Activated CD4-positive, alpha-beta T cell treated with anti-CD3 and anti-CD28 coated beads, Interleukin-10, Interleukin-2, amounts not matched to agents 100 ng/mL and 50 ng/mL, durations not matched to agents 16 hours and 8 hours (primary cell): ENCODE measurements at regions not wholly inside any gene's neighbourhood (a gene's known extent, or its start where the extent isn't known, plus 50 kb on each side); places are given as distances from the start of the nearest gene placed in this dataset.
A peak's percentile ranks its signal among the peaks of the same experiment; 100 is the strongest.

Experiments used
- DNase-seq: peaks from one replicate; pipeline ENCODE4 v3.0.0-alpha.2; 2020

DNA sequence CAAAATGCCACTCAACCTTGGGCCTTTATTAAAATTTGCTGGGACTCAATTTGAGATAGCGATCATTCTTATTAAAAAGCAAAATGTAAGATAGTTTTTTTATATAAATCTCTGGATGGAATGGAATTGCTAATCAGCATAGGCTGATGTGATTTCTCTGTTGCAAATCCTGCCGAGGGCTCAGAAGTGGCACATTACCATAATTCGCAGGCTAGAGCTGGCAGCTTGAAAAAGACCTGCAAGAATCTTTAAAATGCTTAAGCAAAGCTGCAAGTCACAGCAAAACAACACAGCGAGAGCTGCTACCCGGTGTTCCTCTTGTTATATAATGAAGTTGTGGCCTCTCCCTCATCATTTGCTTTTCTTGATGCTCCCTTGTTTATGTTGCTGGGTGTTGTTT, 448.1 kb downstream of the GATA3 start:
- DNase-seq: no peak

DNA sequence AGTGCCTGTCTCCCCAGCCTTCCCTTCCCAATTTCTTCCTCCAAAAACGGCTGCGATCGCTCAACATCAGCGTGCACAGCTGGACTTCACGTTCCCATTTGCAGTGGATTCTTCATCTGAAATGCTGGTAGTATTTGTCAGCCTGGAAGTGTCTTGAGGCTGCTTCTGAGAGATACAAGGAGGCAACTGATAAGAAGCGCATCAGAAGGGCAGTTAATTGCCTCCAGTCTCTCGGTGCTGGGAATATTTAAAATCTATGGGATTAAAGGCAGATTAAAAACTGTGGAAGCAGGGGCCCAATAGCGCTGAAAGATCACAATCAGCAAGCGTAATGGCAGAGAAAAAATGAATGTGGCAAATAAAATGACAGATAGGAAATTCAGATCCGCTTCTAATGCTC, 450.0 kb downstream of the GATA3 start:
- no peak for DNase-seq

DNA sequence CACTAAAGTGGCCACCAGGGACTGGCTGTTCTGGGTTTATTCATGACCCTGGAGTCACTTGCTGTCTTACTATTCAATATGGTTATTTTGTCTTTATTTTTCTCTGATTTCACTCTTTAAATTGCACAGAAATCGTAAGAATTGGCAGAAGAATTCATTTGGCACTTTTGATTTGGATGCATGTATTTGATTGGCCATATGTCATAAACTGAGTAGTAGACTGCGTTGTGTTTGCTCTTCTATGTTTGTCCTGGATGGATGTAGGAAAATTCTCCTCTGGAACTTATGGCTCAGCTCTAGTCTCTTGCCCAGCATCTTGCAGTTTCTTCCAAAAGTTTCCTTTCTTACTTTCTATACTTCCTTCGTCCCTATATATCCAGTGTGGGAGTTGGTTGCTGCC, 452.7 kb downstream of the GATA3 start:
- DNase-seq: no peak

DNA sequence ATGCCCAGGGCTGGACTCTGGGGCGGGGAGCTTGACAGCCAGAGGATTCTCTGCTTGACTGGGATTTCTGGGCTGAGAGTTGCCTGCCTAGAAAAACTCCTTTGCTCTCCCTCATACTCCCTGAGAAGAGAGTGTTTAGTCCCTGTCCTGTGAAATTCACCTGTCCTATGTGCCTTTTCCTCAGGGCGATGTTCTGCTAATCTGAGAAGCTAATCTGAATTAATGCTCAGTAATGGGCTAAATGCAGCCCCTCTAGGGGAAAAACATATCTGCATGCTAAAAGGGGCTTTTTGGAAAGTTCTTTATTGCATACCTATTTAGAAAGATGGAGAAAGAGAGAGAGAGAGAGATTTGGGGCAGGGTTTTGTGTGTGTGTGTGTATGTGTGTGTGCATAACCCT, 454.4 kb downstream of the GATA3 start:
- no peak for DNase-seq

DNA sequence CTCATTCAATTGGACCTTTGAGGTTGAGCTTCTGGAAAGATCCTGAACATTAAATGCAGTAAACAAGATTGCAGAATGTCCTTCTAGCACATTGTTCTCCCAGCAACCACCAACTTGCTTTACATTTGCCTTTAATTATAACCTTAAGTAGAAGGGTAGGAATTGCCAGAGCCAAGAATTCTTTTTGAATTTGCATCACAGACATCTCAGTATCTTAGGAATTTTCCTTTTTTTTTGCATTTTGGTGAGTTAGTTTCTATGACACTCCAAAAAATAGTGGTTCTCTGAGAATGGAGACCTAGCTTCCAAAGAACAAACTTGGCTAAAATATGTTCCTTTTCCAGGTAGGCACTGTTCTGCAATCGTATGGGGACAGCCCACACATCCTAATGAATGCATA, 456.0 kb downstream of the GATA3 start:
- no peak for DNase-seq

DNA sequence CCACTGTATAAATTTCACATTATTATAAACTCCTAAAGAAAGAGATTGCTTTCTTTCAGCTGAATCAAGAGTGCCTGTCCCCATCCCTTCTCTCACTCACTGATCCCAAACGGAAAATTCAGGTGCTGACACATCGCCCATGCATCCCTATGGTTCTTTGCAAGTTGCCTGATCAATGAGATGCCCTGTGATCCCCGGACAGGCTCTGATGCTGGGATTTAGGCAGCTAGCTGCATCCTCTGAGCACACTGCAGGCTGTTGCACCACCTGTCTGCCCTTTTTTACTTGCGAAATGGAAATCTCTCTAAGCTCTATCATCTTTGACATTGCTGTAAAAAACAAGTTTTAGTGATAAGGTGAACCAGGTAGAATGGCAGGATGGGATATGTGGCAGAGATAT, 456.5 kb downstream of the GATA3 start:
- DNase-seq: no peak

DNA sequence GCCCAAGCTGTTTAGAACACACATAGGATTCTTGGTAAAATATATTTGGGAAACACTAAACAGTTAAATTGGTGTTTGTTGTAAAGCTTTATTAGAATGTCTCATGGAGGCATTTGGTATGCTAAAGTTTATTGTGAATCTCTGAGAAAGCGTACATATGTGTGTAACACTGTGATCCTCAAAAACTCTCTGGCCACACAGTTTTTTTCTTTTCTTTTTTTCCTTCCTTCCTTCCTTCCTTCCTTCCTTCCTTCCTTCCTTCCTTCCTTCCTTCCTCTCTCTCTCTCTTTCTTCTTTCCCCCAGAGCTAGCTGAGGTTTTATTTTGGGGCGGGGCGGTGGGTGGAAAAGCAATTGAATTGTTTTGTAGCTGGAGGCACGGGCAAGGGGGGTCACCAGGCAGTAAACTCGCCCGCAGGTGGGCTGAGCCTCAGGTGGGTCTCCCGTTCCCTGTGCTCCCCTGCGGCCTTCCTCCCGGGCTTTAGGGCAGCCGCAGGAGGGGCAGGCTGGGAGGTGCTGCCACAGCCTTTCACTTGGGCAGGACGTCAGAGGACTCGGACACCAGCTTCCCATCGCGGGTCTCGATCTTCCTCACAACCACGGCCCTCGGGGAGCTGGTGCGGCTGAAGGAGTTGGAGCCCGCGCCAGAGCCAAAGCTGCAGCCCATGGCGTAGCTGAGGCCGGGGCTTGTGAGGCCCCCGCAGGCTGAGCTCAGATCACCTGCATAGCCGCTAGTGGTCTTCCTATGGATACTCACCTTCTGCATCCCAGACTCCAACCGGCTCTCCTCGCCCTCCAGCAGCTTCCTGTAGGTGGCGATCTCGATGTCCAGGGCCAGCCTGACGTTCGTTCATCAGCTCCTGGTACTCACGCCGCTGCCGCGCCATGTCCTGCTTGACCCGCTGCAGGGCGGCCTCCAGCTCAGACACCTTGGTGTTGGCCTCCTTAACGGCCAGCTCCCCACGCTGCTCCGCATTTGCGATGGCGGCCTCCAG, 459.0 kb downstream of the GATA3 start:
- DNase-seq: no peak

DNA sequence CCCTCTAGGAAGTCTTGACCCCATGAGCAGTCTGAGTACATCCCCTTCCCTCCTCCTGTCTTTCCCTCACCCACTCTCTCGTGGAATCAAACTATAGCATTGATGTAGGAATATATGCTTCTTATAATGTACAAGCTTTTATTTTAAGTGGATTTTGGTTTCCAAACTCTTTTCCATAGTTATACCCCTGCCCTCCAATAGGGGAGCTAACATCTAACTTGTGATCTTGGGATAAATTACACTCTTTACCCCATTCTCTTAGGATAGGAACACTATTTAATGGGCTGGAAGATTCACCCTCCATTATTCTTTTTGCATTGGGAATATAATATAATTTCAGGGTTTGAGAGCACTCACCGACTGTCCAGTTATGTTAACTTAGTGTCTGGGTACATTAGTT, 465.9 kb downstream of the GATA3 start:
- DNase-seq: no peak

DNA sequence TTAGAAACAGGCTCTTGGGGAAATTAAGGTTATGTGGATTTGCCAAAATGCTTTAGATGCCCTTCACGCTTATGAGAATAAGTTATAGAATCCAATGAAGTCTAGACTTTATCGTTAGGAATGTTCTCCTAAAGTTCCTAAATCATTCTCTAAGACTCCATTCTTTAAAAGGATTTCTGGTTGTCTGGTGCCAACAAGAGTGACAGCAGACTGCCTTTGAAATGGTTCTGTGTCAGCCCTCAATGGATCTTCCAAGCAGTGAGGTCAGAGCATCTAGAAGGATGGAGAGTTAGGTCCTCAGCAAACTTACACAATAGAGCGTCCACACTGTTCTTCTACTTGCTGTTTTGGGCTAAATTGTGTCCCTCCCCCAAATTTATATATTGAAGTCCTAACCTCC, 473.3 kb downstream of the GATA3 start:
- no peak for DNase-seq

DNA sequence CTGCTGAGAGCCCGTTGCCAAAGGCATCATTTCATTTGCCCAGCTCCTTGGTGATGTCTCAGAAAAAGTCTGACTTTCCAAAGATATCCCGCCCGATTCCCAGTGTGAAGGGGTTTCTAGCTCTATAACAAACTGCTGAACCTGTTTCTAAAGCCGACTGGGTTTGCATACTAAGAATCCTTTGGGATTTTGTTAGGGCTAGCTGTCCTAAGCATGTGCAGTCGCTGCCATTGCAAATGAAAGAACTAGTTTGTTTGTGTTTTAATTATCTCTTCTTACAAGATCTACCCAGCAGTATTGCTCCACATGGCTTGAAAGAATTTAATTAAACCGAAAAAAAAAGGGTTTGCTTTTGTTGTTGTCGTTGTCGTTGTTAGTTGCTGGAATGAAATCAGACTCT, 476.6 kb downstream of the GATA3 start:
- DNase-seq: no peak

DNA sequence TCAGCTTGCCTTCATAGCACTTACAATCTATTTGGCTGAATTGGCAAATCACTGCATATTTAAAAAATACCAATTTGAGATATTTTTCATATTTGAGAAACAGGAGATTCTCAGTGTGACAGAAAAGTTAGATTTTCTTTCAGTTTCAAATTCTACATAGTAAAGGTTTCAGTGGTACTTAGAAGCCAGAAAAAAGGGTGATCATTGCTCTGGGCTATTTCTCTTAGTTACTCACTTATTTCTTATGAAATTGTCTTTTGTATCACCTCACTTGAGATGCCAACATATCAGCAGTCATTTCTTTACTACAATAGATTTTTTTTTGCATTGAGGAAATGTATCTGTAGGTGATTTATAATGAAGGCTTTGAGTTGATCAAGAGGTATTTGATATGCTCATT, 478.2 kb downstream of the GATA3 start:
- DNase-seq: no peak

DNA sequence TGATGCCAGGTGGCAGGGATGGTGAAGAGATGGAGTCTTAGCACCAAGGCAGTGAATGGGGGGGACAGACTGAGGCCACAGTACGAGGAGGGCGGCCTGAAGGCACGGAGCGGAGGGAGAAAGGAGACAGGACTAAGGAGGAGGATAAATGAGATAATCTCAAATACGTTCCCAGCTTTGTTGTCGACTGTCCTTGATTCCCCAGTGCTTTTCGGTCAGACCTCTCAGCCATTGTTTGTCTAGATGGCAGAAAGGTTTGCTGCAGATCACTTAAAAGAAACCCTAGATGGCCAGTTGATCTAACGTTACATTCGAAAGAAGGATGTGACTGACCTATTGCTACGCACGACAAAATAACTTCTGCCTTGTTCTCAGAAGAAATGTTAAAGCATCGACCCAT, 479.0 kb downstream of the GATA3 start:
- no peak for DNase-seq

DNA sequence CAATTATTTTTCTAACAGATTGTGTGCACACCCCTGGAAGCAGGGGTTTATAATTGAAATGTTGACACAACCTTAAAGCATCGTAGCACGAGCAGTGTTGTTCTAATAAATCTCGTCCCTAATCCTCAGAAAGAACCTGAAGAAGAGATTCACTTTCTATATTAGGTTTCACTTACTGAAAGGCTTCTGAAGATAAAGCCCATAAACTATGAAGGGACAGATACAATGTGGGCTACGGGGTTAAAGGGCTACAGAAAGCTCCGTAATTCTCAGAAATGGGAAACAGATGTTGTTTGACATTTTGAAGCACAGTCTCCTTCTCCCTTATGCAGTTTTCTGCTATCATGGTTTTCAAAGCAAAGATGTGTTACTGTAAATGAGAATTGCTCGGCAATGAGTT, 479.6 kb downstream of the GATA3 start:
- no peak for DNase-seq

DNA sequence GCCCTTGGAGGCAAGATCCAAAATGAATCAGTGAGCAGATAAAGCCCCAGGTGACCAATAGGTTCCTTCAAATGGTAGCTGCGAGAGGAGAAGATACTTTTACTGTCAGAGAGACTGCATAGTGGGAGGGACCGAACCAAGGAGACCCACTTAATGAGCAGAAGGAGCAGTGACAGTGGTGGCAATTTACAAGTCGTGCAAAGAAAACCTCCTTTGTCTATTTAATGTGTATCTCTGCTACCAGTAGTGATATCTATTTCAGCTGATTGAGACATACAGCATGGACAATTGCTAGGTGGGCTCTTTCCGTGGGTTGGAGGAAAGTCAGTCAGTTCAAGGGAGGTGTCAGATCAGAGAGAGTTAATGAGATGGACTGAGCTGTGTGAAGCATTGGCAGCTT, 480.4 kb downstream of the GATA3 start:
- DNase-seq: no peak

DNA sequence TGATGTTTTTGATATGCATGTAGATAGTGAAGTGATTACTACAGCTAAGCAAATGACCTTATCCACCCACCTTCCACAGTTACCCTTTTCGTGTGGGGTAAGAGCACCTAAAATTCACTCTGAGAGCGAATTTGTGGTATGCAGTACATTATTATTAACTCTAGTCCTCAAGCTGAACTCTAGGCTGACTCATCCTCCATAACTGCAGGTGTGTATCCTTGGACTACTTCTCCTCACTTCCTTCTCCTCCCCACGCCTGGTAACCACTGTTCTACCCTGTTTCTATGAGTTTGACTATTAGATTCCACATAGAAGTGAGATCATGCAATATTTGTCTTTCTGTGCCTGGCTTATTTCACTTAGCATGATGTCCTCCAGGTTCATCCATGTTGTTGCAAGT, 484.6 kb downstream of the GATA3 start:
- DNase-seq: no peak

DNA sequence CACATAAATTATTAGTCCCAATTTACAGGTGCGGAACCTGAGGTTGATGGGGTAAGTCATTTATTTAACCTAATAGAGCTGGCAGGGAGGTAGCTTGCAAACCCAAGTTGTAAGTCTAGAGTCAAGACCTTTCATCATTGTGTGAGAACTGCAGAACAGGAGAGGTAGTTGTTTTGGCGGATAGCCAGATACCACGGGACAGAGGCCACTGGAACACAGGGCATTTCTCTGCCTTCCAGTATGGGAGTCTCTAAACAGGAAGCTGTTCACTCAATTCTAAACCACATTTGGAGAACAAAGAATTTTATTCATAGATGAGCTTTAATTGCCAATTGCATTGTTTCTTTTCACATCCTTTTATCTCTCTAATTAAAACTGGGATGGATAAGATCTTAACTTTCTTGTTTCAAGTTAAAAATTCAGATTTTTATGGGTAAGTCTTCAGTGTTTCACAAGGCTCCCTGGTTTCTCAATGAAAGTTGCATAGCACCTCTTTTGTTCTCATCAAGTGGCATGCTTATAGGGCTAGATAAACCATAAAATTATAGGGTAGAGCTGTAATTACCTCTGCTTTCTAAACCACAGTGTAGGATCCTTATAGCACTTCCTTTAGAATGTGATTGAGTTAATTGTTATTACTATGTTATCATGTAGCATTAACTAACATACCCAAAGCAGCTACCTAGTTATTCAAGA, 489.0 kb downstream of the GATA3 start:
- DNase-seq: no peak

DNA sequence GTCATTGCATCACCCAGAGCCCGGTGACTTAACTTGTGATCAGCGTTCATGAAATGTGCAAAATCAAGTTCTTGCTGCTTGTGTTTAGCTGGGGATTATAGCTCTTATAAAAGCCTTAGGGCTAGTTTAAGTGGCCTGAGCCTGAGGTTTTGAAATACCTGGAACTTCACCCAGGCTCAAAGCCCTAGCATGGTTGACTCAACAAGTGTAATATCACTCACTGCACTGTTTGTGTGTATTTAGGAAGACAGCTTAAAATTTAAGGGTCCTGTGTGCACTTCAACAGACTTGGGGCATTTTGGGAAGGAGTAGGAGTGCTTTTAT, 489.5 kb downstream of the GATA3 start:
- no peak for DNase-seq

DNA sequence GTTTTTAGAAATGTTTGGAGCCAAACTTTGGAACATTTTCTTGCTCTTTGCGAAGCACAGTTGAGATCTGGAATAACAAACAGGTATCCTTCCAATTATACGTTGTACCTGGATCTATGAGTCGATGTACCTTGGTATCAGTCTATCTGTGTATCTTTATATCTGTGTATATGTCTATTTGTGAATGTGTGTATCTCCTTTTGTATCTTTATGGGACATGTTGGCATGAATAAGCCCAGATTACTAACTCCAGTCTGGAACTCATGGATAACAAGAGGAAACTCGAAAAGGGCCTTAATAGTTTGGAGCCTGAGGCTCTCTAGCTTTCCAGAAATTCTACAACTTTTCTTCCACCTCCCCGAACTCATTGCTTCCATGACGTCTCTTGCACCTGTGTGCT, 490.0 kb downstream of the GATA3 start:
- DNase-seq: no peak

DNA sequence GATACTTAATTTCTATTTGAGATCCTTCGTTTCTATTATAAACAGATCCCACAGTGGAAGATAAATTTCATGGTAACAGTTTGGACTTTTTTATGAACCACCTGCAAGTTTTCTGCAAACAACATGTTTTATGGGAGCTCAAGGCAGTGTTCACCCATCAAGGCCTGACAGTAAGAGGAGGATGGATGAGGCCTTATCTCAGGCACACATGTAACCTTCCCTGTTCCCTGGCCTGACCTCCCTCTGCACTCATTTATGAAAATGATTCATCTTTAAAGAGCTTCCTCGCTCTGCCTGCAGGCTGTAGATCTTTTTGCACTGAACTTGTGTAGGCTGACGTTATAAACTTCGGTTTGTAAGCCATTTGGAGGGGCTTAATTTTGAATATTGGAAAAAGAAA, 500.1 kb downstream of the GATA3 start:
- no peak for DNase-seq

DNA sequence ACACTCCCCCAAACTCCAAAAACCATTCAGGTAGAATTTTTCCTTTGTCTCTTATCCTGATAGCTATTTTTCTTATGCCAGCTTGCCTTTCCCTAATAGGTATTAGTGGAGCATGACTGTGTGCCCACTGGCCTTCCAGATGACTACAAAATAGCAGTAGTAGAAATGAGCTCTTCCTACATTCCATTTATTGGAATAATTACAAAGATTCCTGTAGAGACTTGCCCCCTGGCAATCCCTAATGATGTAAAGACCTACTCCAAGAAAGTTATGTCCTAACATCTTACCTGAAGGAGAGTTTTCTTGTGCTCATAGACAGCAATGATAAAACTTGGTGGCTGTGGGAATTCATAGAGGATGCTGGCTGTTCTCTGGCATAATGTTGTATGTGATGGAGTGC, 501.8 kb downstream of the GATA3 start:
- DNase-seq: no peak

DNA sequence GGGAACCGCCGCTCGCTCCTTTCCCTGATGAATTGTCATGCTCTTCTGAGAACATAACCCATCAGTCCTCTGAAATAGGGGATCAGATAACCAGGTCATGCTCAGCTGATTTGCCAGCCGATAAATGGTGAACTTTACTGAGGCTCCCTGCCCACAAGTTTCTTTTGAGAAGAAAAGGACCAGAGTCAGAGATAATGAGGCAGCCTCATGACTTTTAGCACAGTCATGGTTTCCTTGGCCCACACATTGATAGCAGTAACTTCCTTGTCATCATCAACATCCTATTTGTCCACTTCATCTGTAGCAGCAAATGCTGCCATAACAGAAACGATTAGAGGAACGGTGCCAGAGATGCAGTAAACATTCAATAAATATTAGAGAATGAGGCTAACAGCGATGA, 509.0 kb downstream of the GATA3 start:
- DNase-seq: peak; percentile 32

DNA sequence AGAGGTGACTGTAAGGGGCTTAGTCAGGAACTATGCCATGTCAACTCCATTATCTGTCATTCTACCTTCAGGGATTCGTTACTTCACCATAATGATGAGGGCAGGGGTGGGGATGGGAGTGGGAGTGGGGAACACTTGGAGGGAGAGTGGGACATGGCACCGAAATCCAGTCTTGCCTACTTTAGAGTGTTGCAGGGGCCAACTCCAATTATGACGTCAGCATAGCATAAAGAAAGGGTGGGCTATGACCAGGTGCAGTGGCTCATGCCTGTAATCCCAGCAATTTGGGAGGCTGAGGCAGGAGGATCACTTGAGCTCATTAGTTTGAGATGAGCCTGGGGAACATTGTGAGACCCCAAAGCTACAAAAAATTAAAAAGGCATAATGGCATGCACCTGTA, 512.2 kb downstream of the GATA3 start:
- no peak for DNase-seq

DNA sequence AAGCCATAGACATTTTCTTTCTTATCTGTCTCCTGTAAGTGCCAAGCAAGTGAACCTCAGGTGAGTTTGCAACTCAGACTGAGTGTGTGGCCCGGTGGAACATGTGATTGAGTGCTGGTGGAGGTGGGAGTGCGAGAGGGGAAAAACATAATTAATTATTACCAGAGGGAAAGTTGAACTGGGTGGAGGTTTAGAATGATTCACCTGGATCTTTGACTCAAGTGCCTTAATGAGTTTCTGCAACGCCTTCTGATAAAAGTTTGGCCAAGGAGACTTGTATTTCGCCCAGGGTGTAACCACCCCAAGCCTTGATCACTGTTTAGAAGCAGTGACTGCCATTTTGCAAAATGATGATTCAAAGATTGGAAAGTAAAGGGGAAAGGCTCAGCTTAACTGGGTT, 513.9 kb downstream of the GATA3 start:
- no peak for DNase-seq

DNA sequence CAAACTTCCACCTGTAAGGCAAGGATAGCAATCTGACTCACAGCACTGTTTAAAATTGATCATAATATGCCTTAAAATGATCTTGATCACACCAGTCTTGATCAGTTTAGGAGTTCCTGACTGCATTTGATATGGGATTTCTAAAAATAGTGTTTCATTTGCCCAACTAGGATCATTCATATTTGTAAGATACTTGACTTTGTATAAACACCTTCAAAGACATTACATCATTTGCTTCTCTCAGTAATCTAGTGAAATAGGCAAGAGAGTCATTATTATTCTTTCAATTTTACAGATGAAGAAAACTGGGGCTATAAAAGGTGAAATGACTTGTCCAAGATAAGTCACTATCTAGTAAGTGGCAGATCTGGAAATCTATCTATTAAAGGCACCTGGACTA, 521.1 kb downstream of the GATA3 start:
- DNase-seq: peak; percentile 54

DNA sequence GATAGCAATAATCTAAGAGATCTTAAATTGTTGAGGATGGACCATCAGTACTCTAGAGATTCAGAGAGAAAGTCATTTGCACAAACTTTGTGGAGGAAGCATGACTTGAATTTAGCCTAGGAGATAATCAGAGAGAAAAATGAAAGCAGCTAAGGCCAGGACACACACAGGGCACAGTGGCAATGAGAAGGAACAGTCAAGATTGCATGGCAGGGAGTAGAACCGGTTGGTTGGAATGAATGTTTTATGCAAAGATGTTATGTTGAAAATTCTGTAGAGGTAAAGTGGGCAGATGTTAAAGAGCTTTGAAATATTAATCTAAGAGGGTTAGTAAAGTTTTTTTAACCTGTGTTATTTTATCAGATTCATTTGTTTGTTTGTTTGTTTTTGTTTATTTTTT, 521.8 kb downstream of the GATA3 start:
- peak; percentile 5 for DNase-seq
